Left kidney (tissue), 1 donor: ENCODE measurements at regions not wholly inside any gene's neighbourhood (a gene's known extent, or its start where the extent isn't known, plus 50 kb on each side); places are given as distances from the start of the nearest gene placed in this dataset.

ENCODE experiments used
- DNase-seq: peaks from one replicate; pipeline ENCODE4 v3.0.0-alpha.2; 2013

GRCh38 chr20:63128367-63128766 lies 87.6 kb downstream of the YTHDF1 start:
- DNase-seq, result no peak

GRCh38 chr20:63127700-63128364 lies 88.1 kb downstream of the YTHDF1 start:
- DNase-seq, result no peak

- DNase-seq, result no peak
Measured at GRCh38 chr20:63126876-63127699, 88.8 kb downstream of the YTHDF1 start.

GRCh38 chr20:63125838-63126601 lies 89.9 kb downstream of the YTHDF1 start:
- DNase-seq, result no peak

GRCh38 chr20:63125581-63125837 lies 90.4 kb downstream of the YTHDF1 start:
- no peak for DNase-seq

GRCh38 chr20:63124782-63125580 lies 91.0 kb downstream of the YTHDF1 start:
- no peak for DNase-seq

- no peak for DNase-seq
Measured at GRCh38 chr20:63124092-63124781, 91.7 kb downstream of the YTHDF1 start.

GRCh38 chr20:63123331-63123741 lies 92.6 kb downstream of the YTHDF1 start:
- no peak for DNase-seq

- DNase-seq, result no peak
Measured at GRCh38 chr20:63122626-63123025, 93.3 kb downstream of the YTHDF1 start.

GRCh38 chr20:63121749-63122405 lies 94.1 kb downstream of the YTHDF1 start:
- no peak for DNase-seq

GRCh38 chr20:63121246-63121645 lies 94.7 kb downstream of the YTHDF1 start:
- no peak for DNase-seq

GRCh38 chr20:63120808-63121090 lies 95.2 kb downstream of the YTHDF1 start:
- DNase-seq, result no peak

- DNase-seq, result no peak
Measured at GRCh38 chr20:63119963-63120807, 95.7 kb downstream of the YTHDF1 start.

GRCh38 chr20:63119121-63119962 lies 96.6 kb downstream of the YTHDF1 start:
- DNase-seq, result no peak

GRCh38 chr20:63118303-63119120 lies 97.4 kb downstream of the YTHDF1 start:
- no peak for DNase-seq

- DNase-seq, result no peak
Measured at GRCh38 chr20:63117661-63118302, 98.1 kb downstream of the YTHDF1 start.

GRCh38 chr20:63117151-63117550 lies 98.8 kb downstream of the YTHDF1 start:
- DNase-seq, result no peak
